ENCODE measurements at regions not wholly inside any gene's neighbourhood (a gene's known extent, or its start where the extent isn't known, plus 50 kb on each side); places are given as distances from the start of the nearest gene placed in this dataset.

GRCh38 chr2:3929374-3929773 lies 226.0 kb downstream of the DCDC2C start:
- TF ChIP-seq CTCF (IDR thresholded peaks at IDR 0.05) = no peak
- TF ChIP-seq ZFX (IDR thresholded peaks at IDR 0.05; ENCODE audit: borderline replicate concordance) = no peak
- no peak overlapping the region for H3K27ac ChIP-seq

GRCh38 chr2:3930246-3930645 lies 226.9 kb downstream of the DCDC2C start:
- no peak overlapping the region for H3K27ac ChIP-seq
- TF ChIP-seq ZFX (IDR thresholded peaks at IDR 0.05; ENCODE audit: borderline replicate concordance) = no peak
- TF ChIP-seq CTCF (IDR thresholded peaks at IDR 0.05) = no peak

- TF ChIP-seq ZFX (IDR thresholded peaks at IDR 0.05; ENCODE audit: borderline replicate concordance) (no peak), CTCF (IDR thresholded peaks at IDR 0.05) (no peak)
- no peak overlapping the region for H3K27ac ChIP-seq
These were observed 237.3 kb downstream of the DCDC2C start for GRCh38 chr2:3940661-3941060.

GRCh38 chr2:3942841-3943240 lies 239.5 kb downstream of the DCDC2C start:
- TF ChIP-seq CTCF (IDR thresholded peaks at IDR 0.05) (no peak), ZFX (IDR thresholded peaks at IDR 0.05; ENCODE audit: borderline replicate concordance) (no peak)
- no peak overlapping the region for H3K27ac ChIP-seq

- TF ChIP-seq ZFX (IDR thresholded peaks at IDR 0.05; ENCODE audit: borderline replicate concordance) (no peak), CTCF (IDR thresholded peaks at IDR 0.05) (no peak)
- no peak overlapping the region for H3K27ac ChIP-seq
These were observed 240.7 kb downstream of the DCDC2C start for GRCh38 chr2:3944071-3944470.

- TF ChIP-seq CTCF (IDR thresholded peaks at IDR 0.05) = no peak
- no peak for TF ChIP-seq ZFX (IDR thresholded peaks at IDR 0.05; ENCODE audit: borderline replicate concordance)
- H3K27ac ChIP-seq = no peak overlapping the region
These were observed 241.5 kb downstream of the DCDC2C start for GRCh38 chr2:3944841-3945240.

GRCh38 chr2:3948191-3948590 lies 244.8 kb downstream of the DCDC2C start:
- H3K27ac ChIP-seq = no peak overlapping the region
- TF ChIP-seq CTCF (IDR thresholded peaks at IDR 0.05) = no peak
- TF ChIP-seq ZFX (IDR thresholded peaks at IDR 0.05; ENCODE audit: borderline replicate concordance) = no peak
